GM12874 (cell line): ENCODE measurements at regions not wholly inside any gene's neighbourhood (a gene's known extent, or its start where the extent isn't known, plus 50 kb on each side); places are given as distances from the start of the nearest gene placed in this dataset.
A peak's percentile ranks its signal among the peaks of the same experiment; 100 is the strongest.

ENCODE experiments used
- CTCF ChIP-seq: IDR thresholded peaks from 2 replicates; pipeline ENCODE4 v1.5.1; 2011; ENCODE audit warnings: low read depth, mild to moderate bottlenecking, control low read depth, low read length, moderate library complexity; ENCODE audit not compliant: insufficient read depth

DNA sequence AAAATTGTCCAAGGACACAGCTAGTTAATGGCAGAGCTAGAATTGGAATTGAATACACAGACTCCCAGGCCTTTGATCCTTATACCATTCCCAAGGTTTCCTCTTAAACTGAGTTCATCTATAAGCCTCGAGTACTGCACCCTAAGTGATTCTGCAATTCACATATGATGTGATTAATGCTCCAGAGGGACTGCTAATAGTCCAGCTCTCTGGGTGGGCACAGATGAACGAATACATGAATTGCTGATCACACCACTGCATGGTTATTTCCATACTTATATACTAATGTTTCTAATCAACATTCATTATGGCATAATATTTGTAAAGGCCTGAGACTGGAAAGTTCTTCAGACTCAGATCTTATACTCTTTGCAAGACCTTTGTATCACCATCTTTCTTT lies 101.8 kb downstream of the NUFIP1 start:
- TF ChIP-seq CTCF = no peak

- no peak for TF ChIP-seq CTCF
Observed at GRCh38 chr13:44884076-44884729, 105.1 kb downstream of the NUFIP1 start.

DNA sequence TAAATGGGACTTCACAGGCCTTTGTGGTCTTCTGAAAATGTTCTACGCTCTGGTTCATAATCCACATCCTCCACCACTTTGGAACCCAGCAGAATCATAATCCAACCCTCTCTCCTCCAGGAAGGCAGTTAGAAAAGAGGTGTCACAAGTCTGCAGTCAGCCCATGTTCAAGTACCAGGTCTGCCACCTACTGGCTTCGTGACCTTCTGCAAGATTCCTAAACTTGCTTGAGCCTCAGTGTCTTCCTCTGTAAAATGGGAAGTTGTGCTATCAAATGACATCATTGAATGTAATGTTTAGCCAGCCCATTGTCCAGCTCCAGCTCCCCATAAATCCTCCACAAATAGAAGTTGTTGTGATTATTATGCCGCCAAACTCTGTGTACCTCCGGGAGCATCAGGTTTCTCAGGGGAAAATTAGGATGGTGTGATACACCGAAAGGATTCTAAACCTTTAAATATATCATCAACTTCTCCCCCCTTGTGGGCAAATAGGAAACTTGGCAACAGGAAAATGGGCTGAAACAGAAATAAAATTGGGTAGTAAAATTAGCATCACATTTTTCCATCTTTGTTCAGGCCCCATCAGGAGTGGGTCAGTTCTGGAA lies 109.7 kb downstream of the NUFIP1 start:
- TF ChIP-seq CTCF = peak; percentile 60; the same call in 1 of the 2 replicates

DNA sequence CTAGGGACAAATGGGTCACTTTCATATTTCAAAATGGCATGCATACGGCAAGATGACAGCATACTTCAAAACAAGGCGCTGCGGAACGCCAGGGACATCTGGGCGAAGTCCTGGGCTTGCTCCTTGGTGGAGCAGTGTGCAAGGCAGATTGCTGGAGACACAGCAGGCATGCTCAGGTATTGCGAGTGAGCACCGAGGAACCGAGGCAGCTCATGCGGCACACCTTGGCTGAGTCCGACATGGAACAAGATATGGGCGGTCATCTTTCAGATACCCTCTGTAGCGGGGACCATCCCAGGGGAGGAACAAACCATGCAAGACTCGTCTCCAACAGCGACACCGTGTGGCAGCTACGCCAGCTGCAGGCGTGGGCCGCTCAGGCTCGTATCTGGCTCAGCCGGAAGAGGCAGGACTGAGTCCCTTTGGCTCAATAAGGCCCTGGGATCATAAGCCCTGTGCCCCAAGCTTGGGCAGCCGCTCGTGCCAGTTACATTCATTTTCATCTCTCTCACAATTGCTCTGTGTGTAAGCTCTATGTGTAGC lies 112.4 kb downstream of the NUFIP1 start:
- TF ChIP-seq CTCF = peak; percentile 41; the same call in 1 of the 2 replicates

DNA sequence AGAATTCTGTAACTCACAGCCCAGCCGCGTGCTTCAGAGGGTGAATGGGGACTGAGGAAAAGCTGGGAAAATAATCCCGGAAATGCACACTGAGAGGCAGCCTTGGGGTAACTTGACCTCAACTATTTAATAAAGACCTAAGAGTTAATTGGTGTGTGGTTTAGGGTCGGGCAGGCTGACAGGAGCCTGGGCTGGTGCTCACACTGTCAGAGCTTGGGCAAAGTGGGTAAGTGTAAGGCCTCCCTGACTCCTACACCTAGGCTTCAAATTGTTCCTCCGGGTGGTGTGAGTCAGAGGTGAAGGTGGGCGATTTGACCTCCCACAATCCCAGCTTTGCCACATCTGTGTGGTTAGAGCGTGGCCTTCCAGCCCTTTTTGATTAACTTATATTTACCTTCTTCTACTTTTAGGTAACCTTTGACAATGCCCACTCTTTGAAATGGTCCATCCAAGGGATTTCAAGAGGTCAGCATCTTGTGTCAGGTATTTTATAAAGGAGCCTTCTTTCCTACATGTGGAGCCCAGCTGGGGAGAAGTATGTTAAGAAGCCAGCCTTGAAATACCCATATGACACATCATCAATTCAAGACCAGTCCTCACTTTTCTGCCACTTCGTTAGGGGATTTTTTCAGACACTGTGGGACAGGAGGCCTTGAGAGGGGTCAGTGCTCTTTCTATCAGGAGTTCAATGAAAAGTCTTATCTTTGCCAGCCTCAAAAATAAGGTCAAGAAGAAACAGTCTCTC lies 114.2 kb downstream of the NUFIP1 start:
- TF ChIP-seq CTCF = no peak

- no peak for TF ChIP-seq CTCF
Observed at GRCh38 chr13:44874176-44874575, 115.1 kb downstream of the NUFIP1 start.

GRCh38 chr13:44873461-44873860 lies 115.8 kb downstream of the NUFIP1 start:
- no peak for TF ChIP-seq CTCF
